GM21576 (cell line): ENCODE measurements at regions not wholly inside any gene's neighbourhood (a gene's known extent, or its start where the extent isn't known, plus 50 kb on each side); places are given as distances from the start of the nearest gene placed in this dataset.

Experiments used
- ATAC-seq: cut with Tn5 transposase; IDR thresholded peaks from one replicate; pipeline ENCODE4 v1.9.1; 2021; ENCODE audit warnings: mild to moderate bottlenecking, moderate library complexity; ENCODE audit not compliant: unreplicated experiment

- no peak for ATAC-seq
Observed at GRCh38 chr3:107323723-107324122, 53.5 kb upstream of the CCDC54 start.

GRCh38 chr3:107325446-107325845 lies 51.8 kb upstream of the CCDC54 start:
- ATAC-seq, result no peak
